Suppressor macrophage (primary cell): ENCODE measurements at regions not wholly inside any gene's neighbourhood (a gene's known extent, or its start where the extent isn't known, plus 50 kb on each side); places are given as distances from the start of the nearest gene placed in this dataset.
"Not testable (repeated sequence)": the region's sequence is repeated elsewhere in the genome, so short reads cannot be mapped to it uniquely, and the experiment has no call there.

Experiments used
- DNase-seq, 4 experiments: peaks; one replicate each; pipeline ENCODE4 v3.0.0-alpha.2; 2020 to 2022

DNA sequence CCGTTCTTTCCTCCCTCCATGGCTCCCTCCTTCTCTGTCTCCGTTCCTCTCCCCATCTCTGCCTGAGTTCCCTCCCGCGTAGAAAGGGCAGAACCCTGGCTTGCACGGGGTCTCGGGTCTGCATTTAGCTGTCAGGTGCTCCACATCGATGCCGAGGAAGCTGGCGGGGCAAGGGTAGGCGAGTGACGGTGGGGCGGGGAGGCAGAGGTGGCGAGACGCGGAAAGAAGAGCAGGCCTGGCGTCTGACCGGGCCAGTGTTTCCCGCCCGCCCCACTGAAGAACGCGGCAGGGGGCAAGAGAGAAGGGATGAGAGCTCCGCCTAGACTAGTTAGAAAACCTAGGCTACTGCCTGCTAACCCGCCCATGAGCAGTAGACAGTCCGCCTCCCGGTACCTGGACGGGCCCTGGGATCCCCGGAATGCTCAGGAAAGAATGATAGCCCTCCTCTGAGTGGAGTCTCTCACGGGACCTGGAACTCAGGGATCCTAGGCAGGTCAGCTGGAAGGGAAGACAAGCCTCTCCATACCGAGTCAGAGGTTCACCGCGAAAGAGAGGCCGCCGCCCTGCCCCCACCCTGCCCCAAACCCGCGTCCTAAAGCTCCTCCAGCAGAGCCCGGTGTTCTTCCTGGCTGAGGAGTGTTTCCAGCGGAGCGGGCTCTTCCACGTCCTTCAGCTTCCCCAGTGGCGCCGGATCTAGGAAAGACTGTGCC, 357.9 kb upstream of the DEFB115 start:
- DNase-seq: not testable (repeated sequence)

DNA sequence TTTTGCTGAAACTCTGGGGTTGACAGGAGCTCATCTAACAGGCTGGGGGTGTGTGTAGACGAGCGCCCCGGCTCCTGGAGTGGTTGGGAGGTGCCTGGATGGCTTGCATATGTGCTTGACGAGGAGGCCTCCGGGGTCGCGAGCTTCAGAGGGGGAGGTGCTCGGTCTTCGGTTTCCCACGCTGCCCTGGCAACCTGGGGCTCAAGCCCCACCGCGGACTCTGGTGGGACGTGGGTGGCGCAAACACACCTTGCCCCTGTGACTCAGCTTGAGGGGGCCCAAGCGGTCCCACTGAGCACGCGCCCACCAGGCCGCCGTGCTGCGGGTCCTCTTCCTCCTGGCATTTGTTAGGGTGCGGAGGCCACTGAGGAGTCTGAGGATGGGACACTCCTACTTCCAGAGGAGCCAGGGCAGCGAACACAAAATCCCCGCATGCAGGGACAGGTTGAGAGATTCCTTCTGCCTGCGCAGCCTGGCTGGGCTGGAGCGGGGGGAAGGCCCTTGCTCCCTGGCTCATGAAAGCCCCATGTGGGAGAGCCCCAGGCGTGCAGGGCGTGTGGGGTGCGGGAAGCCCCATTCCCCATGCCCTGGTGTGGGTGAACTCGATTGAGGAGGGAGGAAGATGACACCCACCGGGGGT, 357.3 kb upstream of the DEFB115 start:
- not testable (repeated sequence) for DNase-seq

DNA sequence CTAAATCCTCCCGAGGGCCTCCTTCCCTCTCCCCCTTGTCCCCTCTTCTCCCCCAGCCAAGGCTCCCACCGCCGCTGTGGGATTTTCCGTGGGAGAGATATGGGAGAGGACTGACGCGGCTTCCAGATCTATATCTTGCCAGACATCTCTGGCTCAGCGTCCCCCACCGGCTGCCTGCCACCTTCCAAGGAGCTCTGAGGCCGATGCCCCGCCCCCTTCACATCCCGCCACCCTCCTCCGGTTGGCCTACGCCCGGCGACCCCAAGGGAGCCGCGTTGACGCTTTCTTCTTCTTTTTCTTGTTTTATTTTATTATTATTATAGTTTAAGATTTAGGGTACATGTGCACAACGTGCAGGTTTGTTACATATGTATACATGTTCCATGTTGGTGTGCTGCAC, 352.2 kb upstream of the DEFB115 start:
- DNase-seq: not testable (repeated sequence)

DNA sequence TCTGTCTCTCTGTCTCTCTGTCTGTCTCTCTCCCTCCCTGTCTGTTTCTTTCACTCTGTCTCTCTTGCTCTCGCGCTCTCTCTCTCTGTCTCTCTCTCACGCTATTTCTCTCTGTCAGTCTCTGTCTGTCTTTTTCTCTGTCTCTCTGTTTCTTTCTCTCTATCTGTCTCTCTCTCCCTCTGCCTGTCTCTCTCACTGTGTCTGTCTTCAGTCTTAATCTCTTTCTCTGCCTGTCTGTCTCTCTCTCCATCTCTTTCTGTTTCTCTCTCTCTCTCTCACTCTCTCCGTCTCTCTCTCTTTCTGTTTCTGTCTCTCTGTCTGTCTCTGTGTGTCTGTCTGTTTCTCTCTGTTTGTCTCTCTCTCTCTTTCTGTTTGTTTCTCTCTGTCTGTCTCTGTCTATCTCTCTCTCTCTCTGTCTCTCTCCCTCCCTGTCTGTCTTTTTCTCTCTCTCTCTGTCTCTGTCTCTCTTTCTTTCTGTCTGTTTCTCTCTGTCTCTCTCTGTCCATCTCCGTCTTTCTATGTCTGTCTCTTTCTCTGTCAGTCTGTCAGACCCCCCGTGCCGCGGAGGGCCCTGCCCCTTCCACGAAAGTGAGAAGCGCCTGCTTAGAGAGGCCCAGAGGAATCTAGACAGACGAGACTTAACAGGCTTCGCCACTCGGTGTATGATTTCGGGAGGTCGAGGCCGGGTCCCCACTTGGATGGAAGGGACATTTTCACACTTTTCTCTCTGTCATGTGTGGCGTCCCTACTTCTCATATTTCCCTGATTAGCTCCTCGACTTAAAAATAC, 346.3 kb upstream of the DEFB115 start:
- no peak for DNase-seq

DNA sequence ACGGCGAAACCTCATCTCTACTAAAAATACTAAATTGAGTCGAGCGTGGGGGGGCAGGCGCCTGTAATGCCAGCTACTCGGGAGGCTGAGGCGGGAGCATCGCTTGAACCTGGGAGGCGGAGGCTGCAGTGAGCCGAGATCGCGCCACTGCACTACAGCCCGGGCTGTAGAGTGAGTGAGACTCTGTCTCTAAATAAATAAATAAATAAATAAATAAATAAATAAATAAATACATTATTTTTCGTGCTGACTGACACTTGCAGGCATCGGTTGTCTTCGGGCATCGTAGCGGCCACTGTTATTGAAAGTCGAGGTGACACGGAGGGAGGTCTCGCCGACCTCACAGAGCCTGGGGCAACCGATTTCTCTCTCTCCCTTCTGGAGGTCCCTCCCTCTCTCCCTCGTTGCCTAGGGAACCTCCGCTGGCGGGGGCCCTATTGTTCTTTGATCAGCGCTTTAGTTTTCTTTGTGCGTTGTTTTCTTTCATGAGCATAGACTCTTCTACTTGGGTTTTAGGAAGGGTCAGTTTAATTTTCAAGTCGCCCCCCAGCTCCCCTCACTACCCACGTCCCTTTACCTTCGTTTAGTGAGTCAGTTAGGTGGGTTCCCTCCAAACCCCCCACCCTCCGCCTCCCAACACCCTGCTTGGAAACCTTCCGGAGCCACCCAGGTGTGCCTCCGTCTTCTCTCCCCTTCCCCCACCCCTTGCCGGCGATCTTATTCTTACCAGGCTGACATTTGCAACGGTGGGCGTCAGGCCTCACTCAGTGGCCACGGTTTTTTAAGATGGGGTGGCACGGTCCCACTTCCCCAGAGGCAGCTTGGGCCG, 345.4 kb upstream of the DEFB115 start:
- DNase-seq: not testable (repeated sequence)

DNA sequence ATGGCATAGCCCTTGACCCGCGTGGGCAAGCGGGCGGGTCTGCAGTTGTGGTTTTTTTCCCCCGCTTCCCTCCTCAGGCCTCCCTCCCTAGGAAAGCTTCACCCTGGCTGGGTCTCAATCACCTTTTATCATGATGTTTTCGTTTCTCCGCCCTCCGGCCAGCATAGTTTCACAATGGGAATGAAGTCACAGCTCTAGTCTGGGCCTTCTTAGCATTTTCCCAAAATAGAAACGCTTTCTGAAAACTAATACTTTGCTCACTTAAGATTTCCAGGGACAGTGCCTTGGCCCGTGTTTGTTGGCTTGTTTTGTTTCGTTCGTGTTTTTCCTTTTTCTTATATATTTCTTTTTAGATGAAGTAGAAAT, 344.8 kb upstream of the DEFB115 start:
- DNase-seq: not testable (repeated sequence)

- DNase-seq: not testable (repeated sequence)
These were observed 341.1 kb upstream of the DEFB115 start for GRCh38 chr20:30916404-30916803.

DNA sequence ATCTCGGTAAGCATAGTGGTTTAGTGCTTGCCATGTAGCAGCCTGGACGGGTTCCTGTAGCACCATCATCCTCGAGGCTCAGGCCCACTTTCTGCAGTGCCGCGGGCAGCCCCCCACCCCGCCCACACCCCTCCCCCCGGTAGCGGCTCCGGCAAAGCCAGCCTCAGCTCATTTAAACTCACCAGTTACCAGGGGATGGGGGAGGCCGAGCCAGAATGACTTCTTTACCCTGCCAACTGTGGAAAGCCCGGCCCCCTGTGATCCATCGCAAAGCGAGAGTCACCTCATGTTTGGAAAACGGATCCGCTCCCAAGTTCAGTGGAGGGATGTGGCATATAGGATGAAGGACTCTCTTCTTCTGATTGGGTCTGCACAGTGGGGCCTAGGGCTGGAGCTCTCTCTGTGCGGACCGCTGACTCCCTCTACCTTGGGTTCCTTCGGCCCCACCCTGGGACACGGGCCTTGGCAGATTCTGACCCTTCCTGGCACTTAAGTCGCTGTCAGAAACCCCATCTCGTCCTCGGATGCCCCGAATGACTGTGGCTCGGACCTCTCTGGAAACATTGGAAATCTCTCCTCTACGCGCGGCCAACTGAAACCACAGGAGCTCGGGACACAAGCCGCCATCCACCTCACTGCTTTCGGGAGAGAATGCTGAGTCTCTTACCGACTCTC, 337.8 kb upstream of the DEFB115 start:
- DNase-seq: no peak

GRCh38 chr20:30921286-30922071, 336.0 kb upstream of the DEFB115 start:
- no peak for DNase-seq

DNA sequence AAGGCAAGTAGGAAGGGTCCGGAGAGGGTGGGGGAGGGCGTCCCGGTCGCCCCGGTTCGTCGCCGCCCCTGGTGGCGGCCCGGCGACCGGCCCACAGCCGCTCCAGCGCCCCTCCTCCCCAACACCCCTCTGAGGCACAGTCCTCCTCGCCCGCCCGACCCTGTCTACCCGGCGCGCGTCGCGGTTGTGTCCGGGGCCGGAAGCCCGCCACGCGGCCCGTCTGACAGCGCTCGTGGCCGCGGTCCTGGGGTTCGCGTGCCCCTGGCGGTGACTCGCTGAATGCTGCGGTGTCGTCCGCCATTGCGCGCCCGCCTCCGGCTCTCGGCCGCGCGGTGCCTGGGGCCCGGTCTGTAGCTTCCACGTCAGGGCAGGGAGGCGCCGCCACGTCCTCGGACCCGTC, 335.3 kb upstream of the DEFB115 start:
- no peak for DNase-seq

DNA sequence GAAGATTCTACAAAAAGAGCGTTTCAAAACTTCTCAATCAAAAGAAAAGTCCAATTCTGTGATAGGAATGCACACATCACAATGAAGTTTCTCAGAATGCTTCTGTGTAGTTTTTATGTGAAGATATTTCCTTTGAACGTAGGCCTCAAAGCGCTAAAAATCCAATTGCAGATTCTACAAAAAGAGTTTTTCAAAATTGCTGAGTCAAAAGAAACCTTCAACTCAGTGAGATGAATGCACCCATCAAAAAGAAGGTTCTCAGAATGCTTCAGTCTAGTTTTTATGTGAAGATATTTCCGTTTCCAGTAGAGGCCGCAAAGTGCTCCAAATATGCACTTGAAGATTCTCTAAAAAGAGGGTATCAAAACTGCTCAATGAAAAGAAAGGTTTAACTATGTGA, 319.7 kb upstream of the DEFB115 start:
- DNase-seq: no peak

DNA sequence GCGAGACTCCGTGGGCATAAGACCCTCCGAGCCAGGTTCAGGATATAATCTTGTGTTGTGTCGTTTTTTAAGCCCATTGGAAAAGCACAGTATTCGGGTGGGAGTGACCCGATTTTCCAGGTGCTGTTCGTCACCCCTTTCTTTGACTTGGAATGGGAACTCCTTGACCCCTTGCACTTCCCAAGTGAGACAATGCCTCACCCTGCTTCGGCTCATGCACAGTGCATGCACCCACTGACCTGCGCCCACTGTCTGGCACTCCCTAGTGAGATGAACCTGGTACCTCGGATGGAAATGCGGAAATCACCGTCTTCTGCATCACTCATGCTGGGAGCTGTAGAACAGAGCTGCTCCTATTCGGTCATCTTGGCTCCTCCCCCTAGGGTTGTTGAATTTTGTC, 307.7 kb upstream of the DEFB115 start:
- DNase-seq: no peak

DNA sequence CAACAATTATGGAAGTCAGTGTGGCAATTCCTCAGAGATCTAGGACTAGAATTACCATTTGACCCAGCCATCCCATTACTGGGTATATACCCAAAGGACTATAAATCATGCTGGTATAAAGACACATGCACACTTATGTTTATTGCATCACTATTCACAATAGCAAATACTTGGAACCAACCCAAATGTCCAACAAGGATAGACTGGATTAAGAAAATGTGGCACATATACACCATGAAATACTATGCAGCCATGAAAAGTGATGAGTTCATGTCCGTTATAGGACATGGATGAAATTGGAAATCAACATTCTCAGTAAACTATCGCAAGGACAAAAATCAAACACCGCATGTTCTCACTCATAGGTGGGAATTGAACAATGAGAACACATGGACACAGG, 306.4 kb upstream of the DEFB115 start:
- DNase-seq: not testable (repeated sequence)

GRCh38 chr20:30956649-30957048, 300.8 kb upstream of the DEFB115 start:
- DNase-seq: not testable (repeated sequence)

DNA sequence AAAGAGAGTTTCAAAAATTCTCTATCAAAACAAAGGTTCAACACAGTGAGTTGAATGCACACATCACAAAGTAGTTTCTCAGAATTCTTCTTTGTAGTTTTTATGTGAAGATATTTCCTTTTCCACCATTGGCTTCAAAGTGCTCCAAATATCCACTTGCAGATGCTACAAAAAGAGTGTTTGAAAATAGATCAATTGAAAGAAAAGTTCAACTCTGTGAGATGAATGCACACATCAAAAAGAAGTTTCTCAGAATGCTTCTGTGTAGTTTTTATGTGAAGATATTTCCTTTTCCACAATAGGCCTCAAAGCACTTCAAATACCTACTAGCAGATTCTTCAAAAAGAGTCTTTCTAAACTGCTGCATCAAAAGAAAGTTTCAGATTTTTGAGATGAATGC, 298.3 kb upstream of the DEFB115 start:
- DNase-seq: not testable (repeated sequence)

- DNase-seq: no peak
These were observed 293.9 kb upstream of the DEFB115 start for GRCh38 chr20:30963591-30963990.

DNA sequence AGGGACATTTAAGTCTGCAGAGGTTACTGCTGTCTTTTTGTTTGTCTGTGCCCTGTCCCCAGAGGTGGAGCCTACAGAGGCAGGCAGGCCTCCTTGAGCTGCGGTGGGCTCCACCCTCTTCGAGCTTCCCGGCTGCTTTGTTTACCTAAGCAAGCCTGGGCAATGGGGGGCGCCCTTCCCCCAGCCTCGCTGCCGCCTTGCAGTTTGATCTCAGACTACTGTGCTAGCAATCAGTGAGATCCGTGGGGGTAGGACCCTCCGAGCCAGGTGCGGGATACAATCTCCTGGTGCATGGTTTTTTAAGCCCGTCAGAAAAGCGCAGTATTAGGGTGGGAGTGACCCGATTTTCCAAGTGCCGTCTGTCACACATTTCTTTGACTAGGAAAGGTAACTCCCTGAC, 281.6 kb upstream of the DEFB115 start:
- DNase-seq: not testable (repeated sequence)

DNA sequence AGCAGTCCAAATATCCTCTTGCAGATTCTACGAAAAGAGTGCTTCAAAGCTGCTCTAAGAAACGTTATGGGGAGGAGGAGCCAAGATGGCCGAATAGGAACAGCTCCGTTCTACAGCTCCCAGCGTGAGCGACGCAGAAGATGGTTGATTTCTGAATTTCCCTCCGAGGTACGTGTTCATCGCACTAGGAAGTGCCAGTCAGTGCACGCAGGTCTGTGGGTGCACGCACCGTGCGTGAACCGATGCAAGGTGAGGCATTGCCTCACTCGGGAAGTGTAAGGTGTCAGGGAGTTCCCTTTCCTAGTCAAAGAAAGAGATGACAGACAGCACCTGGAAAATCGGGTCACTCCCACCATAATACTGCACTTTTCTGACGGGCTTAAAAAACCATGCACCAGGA, 272.1 kb upstream of the DEFB115 start:
- no peak for DNase-seq
